ENCODE measurements at regions not wholly inside any gene's neighbourhood (a gene's known extent, or its start where the extent isn't known, plus 50 kb on each side); places are given as distances from the start of the nearest gene placed in this dataset.

DNA sequence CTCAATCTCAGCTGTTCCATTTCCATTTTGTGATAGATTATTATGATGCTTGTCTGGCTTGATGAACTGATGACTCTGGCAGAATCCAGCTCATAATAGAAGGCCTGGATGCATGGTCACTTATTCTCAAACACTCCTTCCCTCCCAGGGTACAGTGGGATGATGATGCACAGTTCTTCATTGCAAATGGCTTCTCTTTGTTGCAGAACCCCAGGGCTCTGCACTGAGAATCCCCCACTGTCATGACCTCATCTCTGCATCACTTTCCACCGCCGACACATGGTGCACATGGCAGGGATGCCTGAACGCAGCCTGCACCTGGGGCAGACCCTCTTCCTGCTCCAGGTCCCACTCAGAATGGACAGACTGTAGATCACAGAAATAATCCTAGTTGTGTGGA lies 515.6 kb upstream of the NR2F2 start:
- TF ChIP-seq, protein P1, sequence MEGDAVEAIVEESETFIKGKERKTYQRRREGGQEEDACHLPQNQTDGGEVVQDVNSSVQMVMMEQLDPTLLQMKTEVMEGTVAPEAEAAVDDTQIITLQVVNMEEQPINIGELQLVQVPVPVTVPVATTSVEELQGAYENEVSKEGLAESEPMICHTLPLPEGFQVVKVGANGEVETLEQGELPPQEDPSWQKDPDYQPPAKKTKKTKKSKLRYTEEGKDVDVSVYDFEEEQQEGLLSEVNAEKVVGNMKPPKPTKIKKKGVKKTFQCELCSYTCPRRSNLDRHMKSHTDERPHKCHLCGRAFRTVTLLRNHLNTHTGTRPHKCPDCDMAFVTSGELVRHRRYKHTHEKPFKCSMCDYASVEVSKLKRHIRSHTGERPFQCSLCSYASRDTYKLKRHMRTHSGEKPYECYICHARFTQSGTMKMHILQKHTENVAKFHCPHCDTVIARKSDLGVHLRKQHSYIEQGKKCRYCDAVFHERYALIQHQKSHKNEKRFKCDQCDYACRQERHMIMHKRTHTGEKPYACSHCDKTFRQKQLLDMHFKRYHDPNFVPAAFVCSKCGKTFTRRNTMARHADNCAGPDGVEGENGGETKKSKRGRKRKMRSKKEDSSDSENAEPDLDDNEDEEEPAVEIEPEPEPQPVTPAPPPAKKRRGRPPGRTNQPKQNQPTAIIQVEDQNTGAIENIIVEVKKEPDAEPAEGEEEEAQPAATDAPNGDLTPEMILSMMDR (IDR thresholded peaks at IDR 0.05; ENCODE audit: insufficient read depth, low read length) = no peak
- no peak for TF ChIP-seq GABPA (IDR thresholded peaks at IDR 0.05; ENCODE audit: low read depth)
- TF ChIP-seq POLR2AphosphoS5 (IDR thresholded peaks at IDR 0.05; ENCODE audit: low read depth) = no peak
